Loucy (cell line): ENCODE measurements at regions not wholly inside any gene's neighbourhood (a gene's known extent, or its start where the extent isn't known, plus 50 kb on each side); places are given as distances from the start of the nearest gene placed in this dataset.

ENCODE experiments used
- EZH2phosphoT487 ChIP-seq: fragments of 200-600 bp; IDR thresholded peaks from 2 replicates; pipeline ENCODE4 v1.6.1; 2018; ENCODE audit warnings: antibody characterized with exemption, mild to moderate bottlenecking, moderate library complexity, borderline replicate concordance
- TF ChIP-seq, protein P1 (sequence below): fragments of 200-600 bp; sonication (generic); conservative IDR thresholded peaks from 2 replicates; pipeline ENCODE4 v1.5.1; 2014; ENCODE audit warnings: mild to moderate bottlenecking, antibody characterized with exemption, low read length

DNA sequence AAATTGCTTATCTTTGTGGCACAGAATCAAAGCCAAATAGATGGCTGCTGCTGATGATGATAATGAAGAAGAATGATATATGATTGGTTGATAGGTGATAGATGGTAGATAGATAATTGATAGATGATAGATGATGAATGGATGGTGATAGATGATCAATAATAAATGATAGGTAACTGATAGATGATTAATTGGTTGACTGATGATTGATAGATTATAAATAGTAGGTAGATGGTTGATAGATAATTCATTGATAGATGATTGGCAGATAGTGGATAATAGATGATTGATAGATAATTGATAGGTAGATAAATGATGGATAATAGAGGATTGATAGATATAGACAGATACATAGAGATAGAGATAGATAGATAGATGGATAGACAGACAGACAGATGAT lies 430.2 kb downstream of the EIPR1 start:
- TF ChIP-seq, protein P1, sequence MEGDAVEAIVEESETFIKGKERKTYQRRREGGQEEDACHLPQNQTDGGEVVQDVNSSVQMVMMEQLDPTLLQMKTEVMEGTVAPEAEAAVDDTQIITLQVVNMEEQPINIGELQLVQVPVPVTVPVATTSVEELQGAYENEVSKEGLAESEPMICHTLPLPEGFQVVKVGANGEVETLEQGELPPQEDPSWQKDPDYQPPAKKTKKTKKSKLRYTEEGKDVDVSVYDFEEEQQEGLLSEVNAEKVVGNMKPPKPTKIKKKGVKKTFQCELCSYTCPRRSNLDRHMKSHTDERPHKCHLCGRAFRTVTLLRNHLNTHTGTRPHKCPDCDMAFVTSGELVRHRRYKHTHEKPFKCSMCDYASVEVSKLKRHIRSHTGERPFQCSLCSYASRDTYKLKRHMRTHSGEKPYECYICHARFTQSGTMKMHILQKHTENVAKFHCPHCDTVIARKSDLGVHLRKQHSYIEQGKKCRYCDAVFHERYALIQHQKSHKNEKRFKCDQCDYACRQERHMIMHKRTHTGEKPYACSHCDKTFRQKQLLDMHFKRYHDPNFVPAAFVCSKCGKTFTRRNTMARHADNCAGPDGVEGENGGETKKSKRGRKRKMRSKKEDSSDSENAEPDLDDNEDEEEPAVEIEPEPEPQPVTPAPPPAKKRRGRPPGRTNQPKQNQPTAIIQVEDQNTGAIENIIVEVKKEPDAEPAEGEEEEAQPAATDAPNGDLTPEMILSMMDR, result no peak
- TF ChIP-seq EZH2phosphoT487, result no peak
